Subcutaneous abdominal adipose tissue (tissue), 5 donors: ENCODE measurements at regions not wholly inside any gene's neighbourhood (a gene's known extent, or its start where the extent isn't known, plus 50 kb on each side); places are given as distances from the start of the nearest gene placed in this dataset.

Experiments used
- H3K27ac ChIP-seq: one replicate; pipeline ENCODE4 v1.7.0; 2013; ENCODE audit warnings: low read depth, mild to moderate bottlenecking, inconsistent platforms, low read length, moderate library complexity
- H3K27me3 ChIP-seq, 5 donors: one replicate each; pipeline ENCODE4 v1.7.0; 2013; ENCODE audit warnings: low read length in 5 of 5, inconsistent platforms in 1 of 5; ENCODE audit not compliant: control insufficient read depth in 5 of 5, insufficient read depth in 4 of 5
- H3K36me3 ChIP-seq, 5 donors: one replicate each; pipeline ENCODE4 v1.7.0; 2013; ENCODE audit warnings: low read length in 5 of 5; ENCODE audit not compliant: control insufficient read depth in 5 of 5, insufficient read depth in 5 of 5
- H3K4me1 ChIP-seq, 5 donors: one replicate each; pipeline ENCODE4 v1.7.0; 2013; ENCODE audit warnings: low read length in 5 of 5, mild to moderate bottlenecking in 3 of 5, moderate library complexity in 1 of 5; ENCODE audit not compliant: control insufficient read depth in 5 of 5, insufficient read depth in 5 of 5
- H3K4me3 ChIP-seq, 5 donors: one replicate each; pipeline ENCODE4 v1.7.0; 2013; ENCODE audit warnings: low read length in 5 of 5, low read depth in 1 of 5
- H3K9ac ChIP-seq, 5 donors: one replicate each; pipeline ENCODE4 v1.7.0; 2013; ENCODE audit warnings: low read length in 5 of 5, mild to moderate bottlenecking in 4 of 5, moderate library complexity in 3 of 5
- H3K9me3 ChIP-seq, 5 donors: one replicate each; pipeline ENCODE4 v1.7.0; 2013; ENCODE audit warnings: low read length in 5 of 5; ENCODE audit not compliant: control insufficient read depth in 5 of 5
- donor health status: healthy.
- donor health status: healthy.
- donor health status: healthy.
- donor health status: healthy.
- donor health status: healthy.

DNA sequence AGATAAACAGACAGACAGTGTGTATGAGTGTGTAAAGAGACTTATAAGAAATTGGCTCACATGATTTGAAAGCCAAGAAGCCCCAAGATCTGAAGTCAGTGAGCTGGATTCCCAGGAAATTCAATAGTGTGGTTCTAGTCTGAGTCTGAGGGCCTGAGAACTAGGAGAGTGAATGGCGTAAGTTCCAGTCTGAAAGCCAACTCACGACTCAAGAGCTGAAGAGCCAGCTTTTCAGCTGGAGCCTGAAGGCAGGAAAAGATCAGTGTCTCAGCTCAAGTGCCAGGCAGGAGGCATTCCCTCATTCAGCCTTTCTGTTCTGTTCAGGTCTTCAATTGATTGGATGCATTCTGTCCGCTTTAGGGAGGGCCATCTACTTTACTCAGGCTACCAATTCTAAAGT, 257.2 kb downstream of the PLPP3 start:
- Histone ChIP-seq H3K4me1 (peaks cover 0 to 5% (median 0%) of the 10 kb centered on the region in 5 donors), H3K9ac (no peak overlapping the region), H3K9me3 (no peaks in the 10 kb centered on the region), H3K27me3 (no peaks in the 10 kb centered on the region), H3K27ac (no peak overlapping the region), H3K4me3 (no peak overlapping the region), H3K36me3 (no peaks in the 10 kb centered on the region)

DNA sequence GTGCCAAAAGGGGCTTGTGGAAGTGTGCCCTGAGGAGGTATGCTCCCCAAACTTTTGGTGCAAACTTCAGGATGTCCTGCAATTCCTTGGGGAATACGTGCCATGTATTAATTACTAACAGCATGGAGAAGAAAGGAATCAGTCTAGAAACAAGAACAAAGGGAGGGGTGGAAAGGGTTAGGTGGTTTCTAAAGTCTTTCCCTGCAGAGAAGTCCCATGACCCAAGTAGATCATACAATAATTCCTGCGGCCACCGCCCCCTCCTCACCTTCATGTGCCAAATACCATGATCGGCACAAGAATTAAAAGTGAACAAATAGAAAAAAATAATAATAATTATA, 258.2 kb downstream of the PLPP3 start:
- Histone ChIP-seq H3K36me3 (no peaks in the 10 kb centered on the region), H3K4me1 (peaks cover 0 to 5% (median 0%) of the 10 kb centered on the region in 5 donors), H3K4me3 (no peak overlapping the region), H3K27me3 (no peaks in the 10 kb centered on the region), H3K27ac (no peak overlapping the region), H3K9ac (no peak overlapping the region), H3K9me3 (no peaks in the 10 kb centered on the region)

DNA sequence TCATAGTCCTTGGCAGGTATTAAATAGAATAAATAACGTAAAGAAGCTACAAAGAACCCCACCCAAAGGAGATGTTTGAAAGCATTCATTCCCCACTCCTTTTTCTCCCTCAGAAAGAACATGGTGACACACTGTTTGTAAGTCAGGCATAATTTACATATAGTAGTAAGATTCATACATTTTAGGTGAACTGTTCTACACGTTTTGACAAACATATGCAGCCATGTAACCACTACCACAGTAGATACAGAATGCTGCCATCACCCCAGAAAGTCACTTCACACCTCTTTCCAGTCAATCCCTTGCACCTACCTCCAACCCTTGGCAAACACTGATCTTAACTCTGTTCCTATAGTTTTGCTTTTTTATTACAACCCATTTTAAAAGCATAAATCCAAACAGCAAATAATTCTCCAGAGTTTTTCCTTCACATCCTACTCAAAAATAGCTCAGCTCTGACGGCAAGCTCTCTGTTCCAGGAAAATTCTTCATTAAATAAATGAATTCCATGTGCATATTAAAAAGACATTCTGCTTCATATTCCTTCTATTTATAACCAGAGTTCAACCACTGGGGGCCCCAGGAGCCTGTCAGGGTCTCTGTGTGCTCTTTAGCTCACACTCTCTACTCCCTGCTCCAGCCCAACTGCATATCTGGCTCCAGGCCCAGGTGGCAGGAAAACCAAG, 258.8 kb downstream of the PLPP3 start:
- Histone ChIP-seq H3K27ac (no peak overlapping the region), H3K4me3 (no peak overlapping the region), H3K9me3 (no peaks in the 10 kb centered on the region), H3K9ac (no peak overlapping the region), H3K27me3 (no peaks in the 10 kb centered on the region), H3K36me3 (no peaks in the 10 kb centered on the region), H3K4me1 (peaks cover 0 to 5% (median 0%) of the 10 kb centered on the region in 5 donors)

DNA sequence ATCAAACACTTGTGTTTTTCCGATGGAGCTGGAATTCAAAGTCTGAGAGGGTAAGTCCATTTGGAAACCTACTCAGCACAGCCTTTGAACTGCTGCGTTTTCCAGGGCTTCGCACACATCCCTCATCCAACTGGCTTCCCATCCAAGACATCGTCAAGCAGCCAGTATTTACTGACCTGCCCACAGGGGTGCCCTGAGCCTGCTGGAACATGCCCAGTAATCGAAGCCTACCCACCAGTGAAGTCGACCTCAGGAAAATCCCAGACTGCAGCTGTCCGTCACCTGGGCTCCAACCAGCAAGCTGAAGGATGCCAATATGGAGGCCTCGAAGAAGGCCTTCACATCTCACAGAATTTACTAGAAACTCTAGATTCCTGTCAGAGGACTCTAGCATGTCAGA, 261.6 kb downstream of the PLPP3 start:
- Histone ChIP-seq H3K9me3 (peaks cover 0 to 6% (median 0%) of the 10 kb centered on the region in 5 donors), H3K9ac (no peak overlapping the region), H3K4me1 (peaks cover 0 to 5% (median 0%) of the 10 kb centered on the region in 5 donors), H3K27me3 (no peaks in the 10 kb centered on the region), H3K27ac (no peak overlapping the region), H3K36me3 (peaks cover 0 to 2% (median 0%) of the 10 kb centered on the region in 5 donors), H3K4me3 (no peak overlapping the region)

DNA sequence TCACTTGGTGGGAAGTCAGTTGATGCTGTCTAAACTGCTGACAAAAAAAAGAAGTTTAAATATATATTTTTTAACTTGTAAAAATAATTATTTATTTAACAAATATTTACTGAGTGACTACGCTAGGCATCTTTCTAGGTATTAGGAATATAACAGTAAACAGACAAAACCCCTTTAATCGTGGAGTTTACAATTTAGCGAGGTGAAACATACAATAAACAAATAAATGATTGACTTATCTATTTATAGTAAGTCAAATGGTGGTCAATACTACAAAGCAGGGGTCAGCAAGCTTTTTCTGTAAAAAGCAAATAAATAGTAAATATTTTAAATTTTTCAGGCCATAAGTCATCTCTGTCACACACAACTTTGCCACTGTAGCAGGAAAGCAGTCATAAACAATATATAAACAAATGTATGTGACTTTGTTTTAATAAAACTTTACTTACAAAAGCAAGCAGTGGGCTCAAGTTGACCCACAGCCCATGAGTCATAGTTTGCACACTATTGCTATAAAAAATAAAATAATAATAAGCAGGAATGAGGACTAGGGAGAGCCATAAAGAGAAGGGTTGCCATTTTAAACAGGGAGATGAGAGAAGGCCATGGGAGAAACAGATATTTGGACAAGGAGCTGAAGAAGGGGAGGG, 263.9 kb downstream of the PLPP3 start:
- Histone ChIP-seq H3K9ac (no peak overlapping the region), H3K4me3 (no peak overlapping the region), H3K36me3 (peaks cover 0 to 2% (median 0%) of the 10 kb centered on the region in 5 donors), H3K4me1 (peaks cover 0 to 3% (median 0%) of the 10 kb centered on the region in 5 donors), H3K27me3 (no peaks in the 10 kb centered on the region), H3K9me3 (peaks cover 0 to 6% (median 0%) of the 10 kb centered on the region in 5 donors), H3K27ac (no peak overlapping the region)

DNA sequence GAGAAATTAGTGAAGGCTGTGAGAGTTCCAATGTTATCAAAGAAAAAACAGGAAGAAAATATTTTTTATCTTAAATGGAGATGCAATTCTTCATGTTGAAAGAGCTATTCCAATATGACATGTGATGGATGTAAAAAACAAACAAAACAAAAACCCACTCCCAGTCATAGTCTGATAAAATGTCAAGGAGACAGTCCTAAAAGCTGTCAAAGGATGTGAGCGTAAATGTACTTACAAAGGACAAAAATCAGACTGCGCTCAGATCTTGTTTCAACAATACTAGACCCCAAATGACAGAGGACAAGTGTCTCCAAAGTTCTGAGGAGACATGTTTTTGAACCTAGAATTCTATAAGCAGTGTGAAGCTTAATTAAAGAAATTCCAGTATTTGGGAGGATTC, 265.8 kb downstream of the PLPP3 start:
- Histone ChIP-seq H3K4me1 (peaks cover 0 to 7% (median 0%) of the 10 kb centered on the region in 5 donors), H3K4me3 (no peak overlapping the region), H3K9ac (no peak overlapping the region), H3K27ac (no peak overlapping the region), H3K36me3 (peaks cover 0 to 2% (median 0%) of the 10 kb centered on the region in 5 donors), H3K27me3 (no peaks in the 10 kb centered on the region), H3K9me3 (peaks cover 0 to 6% (median 0%) of the 10 kb centered on the region in 5 donors)

DNA sequence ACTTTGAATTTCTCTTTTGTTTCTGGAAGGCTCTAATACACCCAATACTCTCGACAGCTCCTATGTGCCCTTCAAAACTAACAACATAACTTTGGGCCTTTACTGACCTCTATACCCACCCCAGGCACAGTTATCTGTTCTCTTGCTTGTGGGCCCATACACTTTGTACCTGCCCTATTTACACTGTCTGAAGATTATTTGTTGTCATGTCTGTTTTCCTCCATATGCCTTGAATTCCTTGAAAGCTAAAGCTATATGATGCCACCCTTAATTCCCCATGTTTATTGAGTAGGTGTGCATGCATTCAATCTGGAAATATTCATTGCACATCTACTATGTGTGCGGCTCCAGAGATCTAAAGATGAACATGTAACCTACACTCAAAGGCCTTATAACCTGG, 267.6 kb downstream of the PLPP3 start:
- Histone ChIP-seq H3K9me3 (peaks cover 0 to 6% (median 0%) of the 10 kb centered on the region in 5 donors), H3K9ac (no peak overlapping the region), H3K36me3 (peaks cover 0 to 2% (median 0%) of the 10 kb centered on the region in 5 donors)

DNA sequence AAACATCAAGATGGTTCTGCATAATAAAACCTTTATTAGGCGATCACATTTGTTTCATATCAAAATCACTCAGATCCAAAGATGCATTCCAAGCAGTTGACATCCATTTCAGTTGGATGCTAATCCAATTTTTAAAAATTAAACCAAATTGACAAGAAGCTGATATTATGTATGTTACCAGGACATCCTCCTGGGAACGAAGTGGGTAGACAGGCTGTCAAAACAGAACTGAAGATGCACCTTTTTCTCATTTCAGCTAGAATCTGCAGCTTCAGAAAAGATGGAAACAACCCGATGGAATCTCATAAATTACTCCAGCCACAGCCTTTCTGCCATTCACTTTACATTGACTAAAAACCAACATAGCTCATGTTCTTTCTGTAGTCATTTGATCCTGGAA, 268.4 kb downstream of the PLPP3 start:
- peaks cover 0 to 2% (median 0%) of the 10 kb centered on the region in 5 donors for H3K36me3 ChIP-seq

More for the DNA sequence above, 267.6 kb downstream of the PLPP3 start:
- no peaks in the 10 kb centered on the region for H3K27me3 ChIP-seq
- H3K4me1 ChIP-seq = peaks cover 0 to 7% (median 0%) of the 10 kb centered on the region in 5 donors
- H3K4me3 ChIP-seq = no peak overlapping the region
- H3K27ac ChIP-seq = no peak overlapping the region

DNA sequence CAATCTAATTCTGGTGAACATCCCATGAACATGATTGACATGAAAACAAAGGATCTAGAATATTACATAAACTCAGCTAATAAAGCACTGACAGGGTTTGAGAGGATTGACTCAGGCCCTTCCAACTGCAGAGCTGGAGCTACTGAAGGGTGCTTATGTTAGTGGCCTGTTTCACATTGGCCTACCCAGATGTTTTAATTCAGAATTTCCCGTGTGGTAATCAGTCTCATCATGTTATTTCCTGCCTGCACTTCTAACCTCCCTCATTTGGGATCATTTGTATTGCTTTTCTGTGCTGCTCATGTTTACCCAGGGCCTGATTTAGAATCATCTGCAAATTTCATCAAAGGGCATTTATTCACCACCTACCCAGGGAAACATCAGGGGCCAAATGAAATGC, 270.3 kb downstream of the PLPP3 start:
- Histone ChIP-seq H3K27me3 (no peaks in the 10 kb centered on the region), H3K36me3 (no peaks in the 10 kb centered on the region), H3K4me1 (peaks cover 0 to 7% (median 0%) of the 10 kb centered on the region in 5 donors), H3K9ac (no peak overlapping the region), H3K9me3 (peaks cover 0 to 2% (median 0%) of the 10 kb centered on the region in 5 donors), H3K27ac (no peak overlapping the region), H3K4me3 (no peak overlapping the region)

More for the DNA sequence above, 268.4 kb downstream of the PLPP3 start:
- peaks cover 0 to 6% (median 0%) of the 10 kb centered on the region in 5 donors for H3K9me3 ChIP-seq
- no peaks in the 10 kb centered on the region for H3K27me3 ChIP-seq
- H3K4me1 ChIP-seq = peaks cover 0 to 7% (median 0%) of the 10 kb centered on the region in 5 donors
- H3K4me3 ChIP-seq = no peak overlapping the region
- no peak overlapping the region for H3K9ac ChIP-seq
- H3K27ac ChIP-seq = no peak overlapping the region

DNA sequence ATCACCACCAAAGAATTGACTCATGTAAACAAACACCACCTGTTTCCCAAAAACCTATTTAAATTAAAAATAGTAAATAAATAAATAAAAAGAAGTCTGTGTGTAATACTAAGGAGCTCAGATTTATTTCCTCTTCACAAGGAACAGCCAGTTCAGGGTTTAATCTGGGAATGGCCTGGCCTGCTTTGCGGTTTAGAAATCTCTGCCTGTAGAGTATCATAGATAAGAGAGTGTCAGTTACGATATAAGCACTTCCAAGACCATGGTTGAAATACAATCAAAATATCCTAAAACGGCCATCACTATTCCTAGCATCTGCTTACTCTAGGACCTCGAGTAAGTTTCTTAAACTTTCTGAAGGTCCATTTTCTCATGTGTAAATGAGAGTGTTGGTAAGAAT, 274.4 kb downstream of the PLPP3 start:
- Histone ChIP-seq H3K9ac (no peak overlapping the region), H3K27ac (no peak overlapping the region), H3K27me3 (no peaks in the 10 kb centered on the region)

More for the DNA sequence above, 274.4 kb downstream of the PLPP3 start:
- no peaks in the 10 kb centered on the region for H3K9me3 ChIP-seq
- H3K4me1 ChIP-seq = peaks cover 0 to 7% (median 4%) of the 10 kb centered on the region in 5 donors
- no peaks in the 10 kb centered on the region for H3K36me3 ChIP-seq
- H3K4me3 ChIP-seq = no peak overlapping the region
